ENCODE measurements at regions not wholly inside any gene's neighbourhood (a gene's known extent, or its start where the extent isn't known, plus 50 kb on each side); places are given as distances from the start of the nearest gene placed in this dataset.

DNA sequence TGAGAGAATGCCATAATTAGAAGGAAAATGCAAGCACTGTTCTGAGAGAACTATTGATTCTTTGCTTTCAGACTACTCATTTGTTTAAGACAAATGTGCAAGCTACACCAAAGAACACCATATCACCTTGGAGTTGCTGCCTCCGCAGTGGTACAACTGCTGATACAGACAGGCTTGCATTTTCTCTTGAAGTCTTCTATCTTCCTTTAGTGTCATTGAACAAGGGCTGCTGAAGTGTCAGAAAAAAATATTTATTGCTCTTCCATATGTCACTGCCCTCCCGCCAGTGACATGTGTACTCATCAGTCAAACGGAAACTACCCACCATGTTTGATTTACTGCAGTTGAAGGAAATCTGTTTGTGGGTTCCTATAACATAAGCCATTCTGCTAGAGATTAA is 318.3 kb upstream of the MAGEB18 start:
- H3K9me2 ChIP-seq (replicated peaks; ENCODE audit: low read length) = no peaks in the 10 kb centered on the region
- intact Hi-C loops (cut with micrococcal nuclease) = no loop called here
- no peaks in the 10 kb centered on the region for H3F3A ChIP-seq (ENCODE audit: low read length, unreplicated experiment)
- H3K4me2 ChIP-seq (ENCODE audit: low read length) = no peak overlapping the region
- H3K79me2 ChIP-seq (ENCODE audit: low read length) = no peaks in the 10 kb centered on the region
- no peaks in the 10 kb centered on the region for H4K20me1 ChIP-seq (ENCODE audit: low read length)
- H3K4me3 ChIP-seq (ENCODE audit: low read length) = no peak overlapping the region
- no peaks in the 10 kb centered on the region for H3K27me3 ChIP-seq (ENCODE audit: low read length)
- POLR2A ChIA-PET (ENCODE audit: unreplicated experiment) = no interaction called here
- H3K9ac ChIP-seq (ENCODE audit: low read length) = no peak overlapping the region
- no TSS peak for BruUV-seq (replicated peaks)
- TF ChIP-seq EZH2 (IDR thresholded peaks at IDR 0.05; ENCODE audit: low read length, unreplicated experiment) (no peak), EZH2phosphoT487 (IDR thresholded peaks at IDR 0.05; ENCODE audit: borderline replicate concordance, low read length) (no peak)
- TF ChIP-seq, protein P1, sequence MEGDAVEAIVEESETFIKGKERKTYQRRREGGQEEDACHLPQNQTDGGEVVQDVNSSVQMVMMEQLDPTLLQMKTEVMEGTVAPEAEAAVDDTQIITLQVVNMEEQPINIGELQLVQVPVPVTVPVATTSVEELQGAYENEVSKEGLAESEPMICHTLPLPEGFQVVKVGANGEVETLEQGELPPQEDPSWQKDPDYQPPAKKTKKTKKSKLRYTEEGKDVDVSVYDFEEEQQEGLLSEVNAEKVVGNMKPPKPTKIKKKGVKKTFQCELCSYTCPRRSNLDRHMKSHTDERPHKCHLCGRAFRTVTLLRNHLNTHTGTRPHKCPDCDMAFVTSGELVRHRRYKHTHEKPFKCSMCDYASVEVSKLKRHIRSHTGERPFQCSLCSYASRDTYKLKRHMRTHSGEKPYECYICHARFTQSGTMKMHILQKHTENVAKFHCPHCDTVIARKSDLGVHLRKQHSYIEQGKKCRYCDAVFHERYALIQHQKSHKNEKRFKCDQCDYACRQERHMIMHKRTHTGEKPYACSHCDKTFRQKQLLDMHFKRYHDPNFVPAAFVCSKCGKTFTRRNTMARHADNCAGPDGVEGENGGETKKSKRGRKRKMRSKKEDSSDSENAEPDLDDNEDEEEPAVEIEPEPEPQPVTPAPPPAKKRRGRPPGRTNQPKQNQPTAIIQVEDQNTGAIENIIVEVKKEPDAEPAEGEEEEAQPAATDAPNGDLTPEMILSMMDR (conservative IDR thresholded peaks at IDR 0.05; ENCODE audit: low read depth, low read length) = no peak
- ATAC-seq (no peak), DNase-seq (no peak)
- no peak overlapping the region for H3K27ac ChIP-seq (ENCODE audit: low read length)
- H2AFZ ChIP-seq (ENCODE audit: low read length) = no peak overlapping the region
- CTCF ChIA-PET = no interaction called here
- H3K36me3 ChIP-seq (ENCODE audit: low read depth, low read length) = no peaks in the 10 kb centered on the region
- H3K4me1 ChIP-seq (ENCODE audit: insufficient read depth, low read length) = no peaks in the 10 kb centered on the region
- H3K9me3 ChIP-seq (ENCODE audit: low read length) = no peaks in the 10 kb centered on the region

DNA sequence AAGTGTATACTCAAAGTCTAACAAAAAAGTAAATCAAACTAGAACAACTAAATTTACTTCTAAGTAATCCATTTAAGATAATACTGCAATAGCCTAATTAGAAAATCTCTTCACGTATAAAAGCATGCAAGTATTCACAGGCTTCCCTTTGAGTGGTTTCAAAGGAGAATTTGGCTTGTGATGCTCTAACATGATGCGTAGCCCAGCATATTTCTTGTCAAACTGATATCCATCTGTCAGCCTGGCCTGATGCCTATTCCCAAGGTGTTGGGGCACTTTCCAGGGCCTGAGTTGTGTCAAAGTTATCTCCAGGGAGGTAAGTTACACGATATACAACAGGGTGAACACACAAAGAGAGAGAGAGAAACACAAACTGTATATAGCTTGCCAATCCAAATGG is 287.0 kb upstream of the MAGEB18 start:
- no peak overlapping the region for H2AFZ ChIP-seq (ENCODE audit: low read length)
- CTCF ChIA-PET = no interaction called here
- TF ChIP-seq EZH2 (IDR thresholded peaks at IDR 0.05; ENCODE audit: low read length, unreplicated experiment) (no peak), EZH2phosphoT487 (IDR thresholded peaks at IDR 0.05; ENCODE audit: borderline replicate concordance, low read length) (no peak)
- TF ChIP-seq, protein P1 (conservative IDR thresholded peaks at IDR 0.05; ENCODE audit: low read depth, low read length) = no peak
- POLR2A ChIA-PET (ENCODE audit: unreplicated experiment) = no interaction called here
- no peaks in the 10 kb centered on the region for H4K20me1 ChIP-seq (ENCODE audit: low read length)
- intact Hi-C loops (cut with micrococcal nuclease) = no loop called here
- no peaks in the 10 kb centered on the region for H3K4me1 ChIP-seq (ENCODE audit: insufficient read depth, low read length)
- no peaks in the 10 kb centered on the region for H3F3A ChIP-seq (ENCODE audit: low read length, unreplicated experiment)
- no peak overlapping the region for H3K9ac ChIP-seq (ENCODE audit: low read length)
- H3K36me3 ChIP-seq (ENCODE audit: low read depth, low read length) = no peaks in the 10 kb centered on the region
- H3K9me2 ChIP-seq (replicated peaks; ENCODE audit: low read length) = no peaks in the 10 kb centered on the region
- no peak for ATAC-seq
- H3K79me2 ChIP-seq (ENCODE audit: low read length) = no peaks in the 10 kb centered on the region
- H3K27ac ChIP-seq (ENCODE audit: low read length) = no peak overlapping the region
- no peak overlapping the region for H3K4me3 ChIP-seq (ENCODE audit: low read length)
- no peak for DNase-seq
- no peaks in the 10 kb centered on the region for H3K27me3 ChIP-seq (ENCODE audit: low read length)
- H3K9me3 ChIP-seq (ENCODE audit: low read length) = no peaks in the 10 kb centered on the region
- no peak overlapping the region for H3K4me2 ChIP-seq (ENCODE audit: low read length)
- no TSS peak for BruUV-seq (replicated peaks)

DNA sequence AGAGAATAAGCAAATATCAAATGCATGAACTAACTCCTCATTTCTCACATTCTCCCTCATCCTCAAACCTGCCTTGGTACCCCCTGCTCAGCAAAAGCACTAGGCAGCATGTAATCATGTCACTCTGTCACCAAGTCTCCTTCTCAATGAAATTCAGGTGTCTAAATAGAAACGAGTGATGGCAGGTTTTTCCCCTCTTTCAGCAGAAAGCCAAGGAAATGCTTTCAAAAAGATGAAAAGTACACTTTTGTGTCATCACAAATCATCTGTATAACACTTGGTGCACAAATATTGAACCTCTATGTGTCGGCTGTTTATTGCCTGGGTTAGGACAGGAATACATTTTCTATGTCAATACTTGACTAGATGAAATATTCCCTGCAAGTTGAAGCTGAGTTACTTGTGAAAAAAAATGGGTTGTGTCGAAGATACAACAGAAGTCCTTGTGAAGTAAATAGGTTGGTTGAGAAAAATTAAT is 285.1 kb upstream of the MAGEB18 start:
- no peaks in the 10 kb centered on the region for H3K9me3 ChIP-seq (ENCODE audit: low read length)
- no peak overlapping the region for H3K27ac ChIP-seq (ENCODE audit: low read length)
- H3K27me3 ChIP-seq (ENCODE audit: low read length) = no peaks in the 10 kb centered on the region
- no peaks in the 10 kb centered on the region for H3F3A ChIP-seq (ENCODE audit: low read length, unreplicated experiment)
- no peaks in the 10 kb centered on the region for H3K36me3 ChIP-seq (ENCODE audit: low read depth, low read length)
- H3K4me3 ChIP-seq (ENCODE audit: low read length) = no peak overlapping the region
- H3K4me2 ChIP-seq (ENCODE audit: low read length) = no peak overlapping the region
- H3K79me2 ChIP-seq (ENCODE audit: low read length) = no peaks in the 10 kb centered on the region
- TF ChIP-seq, protein P1 (conservative IDR thresholded peaks at IDR 0.05; ENCODE audit: low read depth, low read length) = no peak
- TF ChIP-seq EZH2 (IDR thresholded peaks at IDR 0.05; ENCODE audit: low read length, unreplicated experiment) = no peak
- H4K20me1 ChIP-seq (ENCODE audit: low read length) = no peaks in the 10 kb centered on the region
- DNase-seq = no peak
- intact Hi-C loops (cut with micrococcal nuclease) = no loop called here
- no peaks in the 10 kb centered on the region for H3K4me1 ChIP-seq (ENCODE audit: insufficient read depth, low read length)
- POLR2A ChIA-PET (ENCODE audit: unreplicated experiment) = no interaction called here
- no peak overlapping the region for H2AFZ ChIP-seq (ENCODE audit: low read length)
- no peaks in the 10 kb centered on the region for H3K9me2 ChIP-seq (replicated peaks; ENCODE audit: low read length)
- CTCF ChIA-PET = no interaction called here
- H3K9ac ChIP-seq (ENCODE audit: low read length) = no peak overlapping the region
- no TSS peak for BruUV-seq (replicated peaks)
- no peak for ATAC-seq
